Activated T-cell treated with anti-CD3 and anti-CD28 coated beads, Interleukin-2, amount 50 U/mL, for 1 hour (primary cell): ENCODE measurements at regions not wholly inside any gene's neighbourhood (a gene's known extent, or its start where the extent isn't known, plus 50 kb on each side); places are given as distances from the start of the nearest gene placed in this dataset.

Source experiments
- DNase-seq: peaks from one replicate; pipeline ENCODE4 v3.0.0-alpha.2; 2020

- no peak for DNase-seq
Measured at GRCh38 chr5:2320611-2321010, 430.9 kb downstream of the IRX2 start.

GRCh38 chr5:2317540-2317939 lies 433.9 kb downstream of the IRX2 start:
- DNase-seq = no peak

GRCh38 chr5:2311851-2312250 lies 429.1 kb upstream of the IRX4 start:
- DNase-seq = no peak

GRCh38 chr5:2310946-2311345 lies 428.2 kb upstream of the IRX4 start:
- DNase-seq = no peak

GRCh38 chr5:2307631-2308030 lies 424.9 kb upstream of the IRX4 start:
- no peak for DNase-seq

GRCh38 chr5:2306711-2307110 lies 424.0 kb upstream of the IRX4 start:
- no peak for DNase-seq

GRCh38 chr5:2303431-2304100 lies 420.8 kb upstream of the IRX4 start:
- no peak for DNase-seq

- DNase-seq = no peak
Measured at GRCh38 chr5:2302169-2302568, 419.4 kb upstream of the IRX4 start.

GRCh38 chr5:2300861-2301574 lies 418.3 kb upstream of the IRX4 start:
- no peak for DNase-seq

- DNase-seq = no peak
Measured at GRCh38 chr5:2300421-2300820, 417.7 kb upstream of the IRX4 start.

- DNase-seq = no peak
Measured at GRCh38 chr5:2299388-2300220, 416.9 kb upstream of the IRX4 start.

- no peak for DNase-seq
Measured at GRCh38 chr5:2298781-2299180, 416.1 kb upstream of the IRX4 start.

GRCh38 chr5:2297991-2298390 lies 415.3 kb upstream of the IRX4 start:
- DNase-seq = no peak

- DNase-seq = no peak
Measured at GRCh38 chr5:2295476-2295875, 412.8 kb upstream of the IRX4 start.

GRCh38 chr5:2293906-2294305 lies 411.2 kb upstream of the IRX4 start:
- no peak for DNase-seq

GRCh38 chr5:2291146-2291840 lies 408.6 kb upstream of the IRX4 start:
- DNase-seq = no peak

- DNase-seq = no peak
Measured at GRCh38 chr5:2289380-2289779, 406.7 kb upstream of the IRX4 start.

GRCh38 chr5:2288968-2289367 lies 406.2 kb upstream of the IRX4 start:
- no peak for DNase-seq

- no peak for DNase-seq
Measured at GRCh38 chr5:2288466-2288865, 405.7 kb upstream of the IRX4 start.

- DNase-seq = no peak
Measured at GRCh38 chr5:2286250-2286649, 403.5 kb upstream of the IRX4 start.

GRCh38 chr5:2284678-2285077 lies 402.0 kb upstream of the IRX4 start:
- no peak for DNase-seq

- DNase-seq = no peak
Measured at GRCh38 chr5:2283481-2284045, 400.8 kb upstream of the IRX4 start.

GRCh38 chr5:2282893-2283292 lies 400.2 kb upstream of the IRX4 start:
- DNase-seq = no peak
